ENCODE measurements at regions not wholly inside any gene's neighbourhood (a gene's known extent, or its start where the extent isn't known, plus 50 kb on each side); places are given as distances from the start of the nearest gene placed in this dataset.

- TF ChIP-seq, protein P1, sequence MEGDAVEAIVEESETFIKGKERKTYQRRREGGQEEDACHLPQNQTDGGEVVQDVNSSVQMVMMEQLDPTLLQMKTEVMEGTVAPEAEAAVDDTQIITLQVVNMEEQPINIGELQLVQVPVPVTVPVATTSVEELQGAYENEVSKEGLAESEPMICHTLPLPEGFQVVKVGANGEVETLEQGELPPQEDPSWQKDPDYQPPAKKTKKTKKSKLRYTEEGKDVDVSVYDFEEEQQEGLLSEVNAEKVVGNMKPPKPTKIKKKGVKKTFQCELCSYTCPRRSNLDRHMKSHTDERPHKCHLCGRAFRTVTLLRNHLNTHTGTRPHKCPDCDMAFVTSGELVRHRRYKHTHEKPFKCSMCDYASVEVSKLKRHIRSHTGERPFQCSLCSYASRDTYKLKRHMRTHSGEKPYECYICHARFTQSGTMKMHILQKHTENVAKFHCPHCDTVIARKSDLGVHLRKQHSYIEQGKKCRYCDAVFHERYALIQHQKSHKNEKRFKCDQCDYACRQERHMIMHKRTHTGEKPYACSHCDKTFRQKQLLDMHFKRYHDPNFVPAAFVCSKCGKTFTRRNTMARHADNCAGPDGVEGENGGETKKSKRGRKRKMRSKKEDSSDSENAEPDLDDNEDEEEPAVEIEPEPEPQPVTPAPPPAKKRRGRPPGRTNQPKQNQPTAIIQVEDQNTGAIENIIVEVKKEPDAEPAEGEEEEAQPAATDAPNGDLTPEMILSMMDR (IDR thresholded peaks at IDR 0.05) = no peak
- TF ChIP-seq POLR2A (IDR thresholded peaks at IDR 0.05) (no peak), POLR2AphosphoS5 (IDR thresholded peaks at IDR 0.05) (no peak), EP300 (IDR thresholded peaks at IDR 0.05) (no peak)
Measured at GRCh38 chr7:19617901-19618300, 90.9 kb downstream of the POLR1F start.
